ENCODE measurements at regions not wholly inside any gene's neighbourhood (a gene's known extent, or its start where the extent isn't known, plus 50 kb on each side); places are given as distances from the start of the nearest gene placed in this dataset.
"Not testable (repeated sequence)": the region's sequence is repeated elsewhere in the genome, so short reads cannot be mapped to it uniquely, and the experiment has no call there.

DNA sequence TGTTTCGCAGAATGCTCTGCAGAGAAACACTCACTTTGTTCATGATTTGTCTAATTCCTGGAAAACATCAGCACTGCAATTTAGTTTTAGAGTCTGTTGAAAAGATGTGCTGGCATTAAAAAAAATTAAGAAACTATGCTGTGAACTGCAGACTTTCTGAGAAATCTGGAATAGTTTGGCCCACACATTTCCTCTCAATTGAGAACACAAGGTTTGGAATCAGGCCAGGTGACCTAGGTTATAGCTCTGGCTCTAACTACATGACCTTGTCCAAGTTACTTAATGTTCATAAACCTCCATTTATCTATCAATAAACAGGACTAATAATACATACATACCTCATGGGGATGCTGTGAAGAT lies 61.4 kb upstream of the ENPEP start:
- intact Hi-C loops (cut with micrococcal nuclease) = no loop called here

DNA sequence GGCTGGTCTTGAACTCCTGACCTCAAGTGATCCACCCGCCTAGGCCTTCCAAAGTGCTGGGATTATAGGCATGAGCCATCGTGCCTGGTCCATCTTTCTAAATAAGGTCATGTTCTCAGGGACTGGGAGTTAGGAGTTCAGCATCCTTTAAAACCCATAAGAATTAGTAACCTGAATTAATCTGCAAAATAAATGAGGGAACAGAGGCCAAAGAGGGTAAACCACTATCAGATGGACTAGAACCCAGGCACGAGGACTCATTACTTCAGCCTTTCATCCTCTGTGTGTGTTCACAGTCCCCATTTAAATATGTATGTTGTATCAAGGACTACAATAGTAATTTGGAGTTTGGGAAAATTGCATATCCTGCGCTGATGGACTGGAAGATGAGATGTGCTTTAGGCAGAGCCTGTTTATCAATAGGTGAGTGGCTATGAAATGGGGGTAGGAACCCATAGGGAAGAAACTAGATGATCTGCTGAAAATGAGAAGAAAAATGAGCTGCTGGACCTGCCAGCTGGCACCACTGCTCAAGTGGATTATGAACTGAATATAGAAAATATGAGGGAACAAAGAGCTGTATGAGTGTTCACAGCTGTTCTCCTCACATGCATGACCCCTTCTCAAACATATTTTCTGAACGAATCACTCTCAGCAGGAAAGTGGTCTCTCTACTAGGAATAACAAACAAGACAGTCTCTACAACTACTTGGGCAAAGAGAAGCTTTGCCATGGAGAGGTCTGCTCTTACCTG lies 62.0 kb upstream of the ENPEP start:
- ATAC-seq; POLR2A ChIA-PET; H3K27ac Mint-ChIP-seq; H3K4me3 Mint-ChIP-seq; DNase-seq; H3K9me3 Mint-ChIP-seq; H3K36me3 Mint-ChIP-seq (ENCODE audit: low read depth); H3K4me1 Mint-ChIP-seq (ENCODE audit: low read depth); CTCF ChIA-PET; intact Hi-C loops (cut with micrococcal nuclease): not testable (repeated sequence)
- peaks cover 15% of the 10 kb centered on the region for H3K27me3 Mint-ChIP-seq

More for the DNA sequence above, 61.4 kb upstream of the ENPEP start:
- no peaks in the 10 kb centered on the region for H3K36me3 Mint-ChIP-seq (ENCODE audit: low read depth)
- H3K9me3 Mint-ChIP-seq = no peaks in the 10 kb centered on the region
- ChIA-PET POLR2A (no interaction called here), CTCF (no interaction called here)
- H3K27me3 Mint-ChIP-seq = peaks cover 15% of the 10 kb centered on the region
- ATAC-seq (no peak), DNase-seq (no peak)
- no peak for TF ChIP-seq CTCF (IDR thresholded peaks at IDR 0.05)
- no peak overlapping the region for H3K4me3 Mint-ChIP-seq
- no peak overlapping the region for H3K27ac Mint-ChIP-seq
- H3K4me1 Mint-ChIP-seq (ENCODE audit: low read depth) = no peaks in the 10 kb centered on the region

GRCh38 chr4:110412354-110413065 lies 63.4 kb upstream of the ENPEP start:
- intact Hi-C loops (cut with micrococcal nuclease) = no loop called here
- no peak for DNase-seq
- Mint-ChIP-seq H3K9me3 (no peaks in the 10 kb centered on the region), H3K27ac (no peak overlapping the region), H3K4me1 (ENCODE audit: low read depth) (no peaks in the 10 kb centered on the region), H3K27me3 (peaks cover 15% of the 10 kb centered on the region), H3K36me3 (ENCODE audit: low read depth) (no peaks in the 10 kb centered on the region), H3K4me3 (no peak overlapping the region)
- CTCF ChIA-PET = no interaction called here
- no peak for ATAC-seq
- POLR2A ChIA-PET = no interaction called here
- no peak for TF ChIP-seq CTCF (IDR thresholded peaks at IDR 0.05)

GRCh38 chr4:110411574-110412011 lies 64.4 kb upstream of the ENPEP start:
- no peak for TF ChIP-seq CTCF (IDR thresholded peaks at IDR 0.05)
- intact Hi-C loops (cut with micrococcal nuclease) = no loop called here
- Mint-ChIP-seq H3K27me3 (peaks cover 15% of the 10 kb centered on the region), H3K4me1 (ENCODE audit: low read depth) (no peaks in the 10 kb centered on the region), H3K27ac (no peak overlapping the region), H3K36me3 (ENCODE audit: low read depth) (no peaks in the 10 kb centered on the region), H3K9me3 (no peaks in the 10 kb centered on the region), H3K4me3 (no peak overlapping the region)
- ChIA-PET CTCF (no interaction called here), POLR2A (no interaction called here)
- DNase-seq (no peak), ATAC-seq (no peak)

DNA sequence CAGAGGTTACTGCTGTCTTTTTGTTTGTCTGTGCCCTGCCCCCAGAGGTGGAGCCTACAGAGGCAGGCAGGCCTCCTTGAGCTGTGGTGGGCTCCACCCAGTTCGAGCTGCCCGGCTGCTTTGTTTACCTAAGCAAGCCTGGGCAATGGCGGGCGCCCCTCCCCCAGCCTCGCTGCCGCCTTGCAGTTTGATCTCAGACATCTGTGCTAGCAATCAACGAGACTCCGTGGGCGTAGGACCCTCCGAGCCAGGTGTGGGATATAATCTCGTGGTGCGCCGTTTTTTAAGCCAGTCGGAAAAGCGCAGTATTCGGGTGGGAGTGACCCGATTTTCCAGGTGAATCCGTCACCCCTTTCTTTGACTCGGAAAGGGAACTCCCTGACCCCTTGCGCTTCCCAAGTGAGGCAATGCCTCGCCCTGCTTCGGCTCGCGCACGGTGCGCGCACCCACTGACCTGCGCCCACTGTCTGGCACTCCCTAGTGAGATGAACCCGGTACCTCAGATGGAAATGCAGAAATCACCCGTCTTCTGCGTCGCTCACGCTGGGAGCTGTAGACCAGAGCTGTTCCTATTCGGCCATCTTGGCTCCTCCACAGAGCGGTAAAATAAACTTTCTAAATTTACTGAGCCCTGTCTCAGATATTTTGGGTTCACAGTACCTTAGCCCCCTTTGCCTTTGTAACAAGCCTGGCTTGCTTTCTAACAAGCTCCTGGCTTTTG lies 64.9 kb upstream of the ENPEP start:
- H3K27ac Mint-ChIP-seq; DNase-seq; ATAC-seq; CTCF ChIA-PET; H3K9me3 Mint-ChIP-seq; H3K4me3 Mint-ChIP-seq; POLR2A ChIA-PET; H3K4me1 Mint-ChIP-seq (ENCODE audit: low read depth); H3K36me3 Mint-ChIP-seq (ENCODE audit: low read depth); intact Hi-C loops (cut with micrococcal nuclease): not testable (repeated sequence)
- H3K27me3 Mint-ChIP-seq = peaks cover 15% of the 10 kb centered on the region

DNA sequence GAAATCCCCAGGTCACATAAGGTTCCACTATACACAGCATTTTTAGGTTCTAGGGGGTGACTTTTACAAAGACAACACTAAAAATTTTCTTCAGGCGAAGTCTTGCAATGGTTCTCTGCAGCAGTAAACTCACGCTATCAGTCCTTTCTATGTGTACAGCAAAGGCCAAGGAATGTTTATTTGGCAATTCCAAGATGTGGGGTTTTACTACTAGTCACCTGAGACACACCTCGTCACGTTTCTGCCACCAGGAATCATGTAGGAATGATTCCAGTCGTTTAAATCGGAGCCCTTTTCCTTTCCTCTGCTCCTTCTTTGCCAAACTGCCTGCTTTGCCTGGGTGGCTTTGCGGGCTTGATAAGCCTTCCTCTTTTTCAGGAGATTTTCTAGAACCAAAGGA lies 75.9 kb upstream of the ENPEP start:
- DNase-seq (no peak), ATAC-seq (no peak)
- Mint-ChIP-seq H3K36me3 (ENCODE audit: low read depth) (no peaks in the 10 kb centered on the region), H3K4me1 (ENCODE audit: low read depth) (no peaks in the 10 kb centered on the region), H3K9me3 (no peaks in the 10 kb centered on the region), H3K4me3 (no peak overlapping the region), H3K27me3 (peaks cover 1% of the 10 kb centered on the region), H3K27ac (no peak overlapping the region)
- no peak for TF ChIP-seq CTCF (IDR thresholded peaks at IDR 0.05)
- ChIA-PET CTCF (no interaction called here), POLR2A (no interaction called here)
- intact Hi-C loops (cut with micrococcal nuclease) = no loop called here

GRCh38 chr4:110399046-110399445 lies 76.9 kb upstream of the ENPEP start:
- H3K9me3 Mint-ChIP-seq; H3K4me1 Mint-ChIP-seq (ENCODE audit: low read depth); DNase-seq; CTCF ChIA-PET; intact Hi-C loops (cut with micrococcal nuclease); H3K36me3 Mint-ChIP-seq (ENCODE audit: low read depth); H3K4me3 Mint-ChIP-seq; ATAC-seq; H3K27ac Mint-ChIP-seq; POLR2A ChIA-PET; H3K27me3 Mint-ChIP-seq: not testable (repeated sequence)
